ENCODE measurements at regions not wholly inside any gene's neighbourhood (a gene's known extent, or its start where the extent isn't known, plus 50 kb on each side); places are given as distances from the start of the nearest gene placed in this dataset.

DNA sequence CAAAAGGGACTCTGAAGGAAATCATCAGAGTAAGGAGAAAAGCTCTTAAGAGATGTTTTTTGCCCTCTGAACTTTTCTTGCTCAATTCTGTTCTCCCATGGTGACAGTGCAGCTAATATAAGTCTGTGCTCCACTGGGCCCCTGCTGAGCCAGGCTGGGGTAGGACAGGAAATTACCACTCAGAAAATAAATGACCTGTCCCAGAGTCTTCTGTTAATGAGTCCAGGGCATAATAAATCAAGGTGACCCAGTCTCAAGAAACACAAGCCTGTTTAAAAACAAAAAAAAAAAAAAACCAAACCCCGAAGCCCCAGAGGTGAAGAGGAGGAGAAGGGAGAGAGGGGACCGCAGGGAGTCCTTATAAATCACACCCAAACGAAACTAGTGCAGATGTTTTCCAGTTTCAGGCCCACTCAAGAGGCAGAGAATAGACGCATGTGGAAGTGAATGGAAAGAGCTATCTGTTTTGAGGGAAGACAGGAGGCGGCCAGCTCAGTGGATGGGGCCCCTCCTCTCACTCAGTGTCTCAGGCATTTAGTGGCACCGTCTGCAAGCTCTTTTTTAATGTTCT, 59.8 kb upstream of the BOC start (continued):
- TF ChIP-seq, protein P1, sequence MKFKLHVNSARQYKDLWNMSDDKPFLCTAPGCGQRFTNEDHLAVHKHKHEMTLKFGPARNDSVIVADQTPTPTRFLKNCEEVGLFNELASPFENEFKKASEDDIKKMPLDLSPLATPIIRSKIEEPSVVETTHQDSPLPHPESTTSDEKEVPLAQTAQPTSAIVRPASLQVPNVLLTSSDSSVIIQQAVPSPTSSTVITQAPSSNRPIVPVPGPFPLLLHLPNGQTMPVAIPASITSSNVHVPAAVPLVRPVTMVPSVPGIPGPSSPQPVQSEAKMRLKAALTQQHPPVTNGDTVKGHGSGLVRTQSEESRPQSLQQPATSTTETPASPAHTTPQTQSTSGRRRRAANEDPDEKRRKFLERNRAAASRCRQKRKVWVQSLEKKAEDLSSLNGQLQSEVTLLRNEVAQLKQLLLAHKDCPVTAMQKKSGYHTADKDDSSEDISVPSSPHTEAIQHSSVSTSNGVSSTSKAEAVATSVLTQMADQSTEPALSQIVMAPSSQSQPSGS (IDR thresholded peaks at IDR 0.05; ENCODE audit: low read length) = no peak
- TF ChIP-seq CREB1 (IDR thresholded peaks at IDR 0.05) (no peak), RXRA (IDR thresholded peaks at IDR 0.05; ENCODE audit: insufficient read depth, low read depth, low read length) (no peak), POLR2A (IDR thresholded peaks at IDR 0.05; ENCODE audit: control extremely low read depth in 1 of 2, low read depth in 2 of 2, low read length in 2 of 2) (no peak), FOSL1 (IDR thresholded peaks at IDR 0.05; ENCODE audit: insufficient read depth, low read depth, low read length) (no peak), RAD21 (IDR thresholded peaks at IDR 0.05 in 1 of 2, conservative IDR thresholded peaks at IDR 0.05 in 1 of 2; ENCODE audit: low read depth in 2 of 2, low read length in 2 of 2) (no peak)
